GM13976 (cell line): ENCODE measurements at regions not wholly inside any gene's neighbourhood (a gene's known extent, or its start where the extent isn't known, plus 50 kb on each side); places are given as distances from the start of the nearest gene placed in this dataset.

Experiments
- DNase-seq: peaks from one replicate; pipeline ENCODE4 v3.0.0; 2012; ENCODE audit warnings: low spot score
- CTCF ChIP-seq: IDR thresholded peaks from 2 replicates; pipeline ENCODE4 v1.5.1; 2012; ENCODE audit warnings: borderline replicate concordance, mild to moderate bottlenecking; ENCODE audit not compliant: insufficient read depth; ENCODE audit errors: extremely low read depth, missing control alignments, control extremely low read depth
- in situ Hi-C: fragments of 300-500 bp; cut with MboI; formaldehyde crosslinking; loops from one replicate; pipeline ENCODE4 v1.12.0; 2022; ENCODE audit warnings: low sequenced_read_pairs, mixed read lengths, inconsistent platforms; ENCODE audit not compliant: unreplicated experiment

- in situ Hi-C loops = no loop called here
- no peak for TF ChIP-seq CTCF
- no peak for DNase-seq
Measured at GRCh38 chr6:163948250-163948649, 533.7 kb downstream of the QKI start.

GRCh38 chr6:163947276-163947675 is 532.8 kb downstream of the QKI start:
- TF ChIP-seq CTCF = no peak
- in situ Hi-C loops = no loop called here
- DNase-seq = no peak

GRCh38 chr6:163946437-163946836 is 531.9 kb downstream of the QKI start:
- TF ChIP-seq CTCF = no peak
- in situ Hi-C loops = no loop called here
- DNase-seq = no peak

GRCh38 chr6:163945808-163946207 is 531.3 kb downstream of the QKI start:
- in situ Hi-C loops = no loop called here
- DNase-seq = no peak
- no peak for TF ChIP-seq CTCF

GRCh38 chr6:163944897-163945296 is 530.4 kb downstream of the QKI start:
- DNase-seq = no peak

GRCh38 chr6:163943607-163944385 is 529.3 kb downstream of the QKI start:
- in situ Hi-C loops = no loop called here
- no peak for DNase-seq
- TF ChIP-seq CTCF = no peak

More at GRCh38 chr6:163944897-163945296, 530.4 kb downstream of the QKI start:
- TF ChIP-seq CTCF = no peak
- in situ Hi-C loops = no loop called here
